UCSD-AML1 (cell line): ENCODE measurements at regions not wholly inside any gene's neighbourhood (a gene's known extent, or its start where the extent isn't known, plus 50 kb on each side); places are given as distances from the start of the nearest gene placed in this dataset.
"Not testable (repeated sequence)": the region's sequence is repeated elsewhere in the genome, so short reads cannot be mapped to it uniquely, and the experiment has no call there.

ENCODE experiments used
- DNase-seq: peaks from one replicate; lab custom pipeline; 2025; ENCODE audit not compliant: unreplicated experiment; lab: John Stamatoyannopoulos, UW

- no peak for DNase-seq
Measured at GRCh38 chr4:104330125-104330905, 164.4 kb downstream of the CXXC4 start.

- not testable (repeated sequence) for DNase-seq
Measured at GRCh38 chr4:104326991-104327694, 167.6 kb downstream of the CXXC4 start.

- no peak for DNase-seq
Measured at GRCh38 chr4:104302731-104303130, 192.0 kb downstream of the CXXC4 start.

GRCh38 chr4:104294811-104295210 is 199.9 kb downstream of the CXXC4 start:
- no peak for DNase-seq

- DNase-seq: no peak
Measured at GRCh38 chr4:104286867-104287266, 207.8 kb downstream of the CXXC4 start.

- DNase-seq: no peak
Measured at GRCh38 chr4:104283303-104283702, 211.4 kb downstream of the CXXC4 start.

GRCh38 chr4:104279744-104280143 is 214.9 kb downstream of the CXXC4 start:
- no peak for DNase-seq

- no peak for DNase-seq
Measured at GRCh38 chr4:104272966-104273365, 221.7 kb downstream of the CXXC4 start.

- not testable (repeated sequence) for DNase-seq
Measured at GRCh38 chr4:104269603-104270002, 225.1 kb downstream of the CXXC4 start.

- DNase-seq: no peak
Measured at GRCh38 chr4:104263100-104263499, 231.6 kb downstream of the CXXC4 start.

GRCh38 chr4:104262678-104263077 is 232.0 kb downstream of the CXXC4 start:
- no peak for DNase-seq

- no peak for DNase-seq
Measured at GRCh38 chr4:104248726-104249125, 246.0 kb downstream of the CXXC4 start.

- DNase-seq: no peak
Measured at GRCh38 chr4:104235967-104236366, 258.7 kb downstream of the CXXC4 start.

- DNase-seq: no peak
Measured at GRCh38 chr4:104217526-104217925, 277.2 kb downstream of the CXXC4 start.

- DNase-seq: no peak
Measured at GRCh38 chr4:104211657-104212056, 283.0 kb downstream of the CXXC4 start.

GRCh38 chr4:104210420-104210819 is 284.3 kb downstream of the CXXC4 start:
- DNase-seq: no peak

- DNase-seq: no peak
Measured at GRCh38 chr4:104206784-104207183, 287.9 kb downstream of the CXXC4 start.

- DNase-seq: no peak
Measured at GRCh38 chr4:104205116-104205515, 289.6 kb downstream of the CXXC4 start.

- DNase-seq: no peak
Measured at GRCh38 chr4:104188301-104188700, 306.4 kb downstream of the CXXC4 start.

GRCh38 chr4:104169437-104169836 is 325.3 kb downstream of the CXXC4 start:
- no peak for DNase-seq

GRCh38 chr4:104166749-104167148 is 327.9 kb downstream of the CXXC4 start:
- DNase-seq: no peak

GRCh38 chr4:104163820-104164219 is 330.9 kb downstream of the CXXC4 start:
- no peak for DNase-seq
